Skeletal muscle satellite cell (primary cell): ENCODE measurements at regions not wholly inside any gene's neighbourhood (a gene's known extent, or its start where the extent isn't known, plus 50 kb on each side); places are given as distances from the start of the nearest gene placed in this dataset.

Source experiments
- H3K27me3 ChIP-seq: 2 replicates; pipeline ENCODE4 v1.7.0; 2013; ENCODE audit warnings: low read length; ENCODE audit not compliant: control insufficient read depth, insufficient read depth
- H3K36me3 ChIP-seq: 2 replicates; pipeline ENCODE4 v1.7.0; 2013; ENCODE audit warnings: mild to moderate bottlenecking, control low read depth, low read length; ENCODE audit not compliant: insufficient read depth
- H3K4me1 ChIP-seq: 2 replicates; pipeline ENCODE4 v1.7.0; 2013; ENCODE audit warnings: low read length; ENCODE audit not compliant: control insufficient read depth, insufficient read depth
- H3K4me2 ChIP-seq: 2 replicates; pipeline ENCODE4 v1.7.0; 2013; ENCODE audit warnings: mild to moderate bottlenecking, low read length
- H3K4me3 ChIP-seq: 2 replicates; pipeline ENCODE4 v1.7.0; 2013; ENCODE audit warnings: low read length
- H3K9ac ChIP-seq: 2 replicates; pipeline ENCODE4 v1.7.0; 2013; ENCODE audit warnings: mild to moderate bottlenecking, low read depth, low read length, moderate library complexity
- H3K9me3 ChIP-seq: replicated peaks from 2 replicates; pipeline ENCODE4 v1.7.0; 2013; ENCODE audit warnings: mild to moderate bottlenecking, control low read depth, low read length

DNA sequence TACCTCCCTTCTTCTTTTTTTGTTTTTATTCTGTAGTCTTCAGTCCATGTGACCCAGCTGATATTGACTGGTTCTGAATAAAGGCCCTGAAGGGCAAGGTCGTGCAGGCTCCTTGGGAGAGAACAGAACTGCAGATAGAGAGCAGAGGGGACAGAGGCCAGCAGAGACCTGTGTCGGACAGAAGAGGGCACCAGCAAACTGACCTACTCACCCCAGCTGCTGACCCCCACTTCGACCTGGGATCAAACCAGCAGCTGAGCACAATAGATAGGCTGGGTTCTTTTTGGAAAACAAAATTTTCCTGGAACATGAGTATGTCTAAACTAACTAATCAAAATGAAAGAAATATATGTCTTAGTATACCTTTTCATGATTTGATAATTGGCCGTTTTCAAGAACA is 695.1 kb downstream of the NR2F1-AS1 start:
- no peak overlapping the region for H3K4me3 ChIP-seq
- H3K9me3 ChIP-seq: no peaks in the 10 kb centered on the region
- H3K36me3 ChIP-seq: no peaks in the 10 kb centered on the region
- no peaks in the 10 kb centered on the region for H3K27me3 ChIP-seq
- H3K4me1 ChIP-seq: peaks cover 3% of the 10 kb centered on the region
- no peak overlapping the region for H3K4me2 ChIP-seq
- H3K9ac ChIP-seq: no peak overlapping the region

DNA sequence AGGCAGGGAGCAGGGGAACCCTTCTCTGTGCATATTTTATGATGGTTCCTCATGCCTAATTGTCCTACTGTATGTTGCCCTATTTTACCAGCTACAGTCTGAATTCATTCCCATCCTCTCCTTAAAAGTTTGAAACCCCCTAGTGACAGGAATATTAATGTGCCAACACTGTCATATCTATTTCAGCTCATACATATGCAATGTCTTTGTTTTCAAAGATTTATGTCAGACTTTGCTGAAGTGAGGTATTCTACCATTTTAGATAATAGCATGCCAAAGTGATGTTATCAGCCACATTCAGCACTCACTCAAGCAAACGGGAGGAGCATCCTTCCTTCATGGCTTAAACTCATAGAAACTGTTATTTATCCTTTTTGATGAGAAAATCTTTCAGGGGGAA is 696.5 kb downstream of the NR2F1-AS1 start:
- Histone ChIP-seq H3K9me3 (no peaks in the 10 kb centered on the region), H3K27me3 (no peaks in the 10 kb centered on the region)

DNA sequence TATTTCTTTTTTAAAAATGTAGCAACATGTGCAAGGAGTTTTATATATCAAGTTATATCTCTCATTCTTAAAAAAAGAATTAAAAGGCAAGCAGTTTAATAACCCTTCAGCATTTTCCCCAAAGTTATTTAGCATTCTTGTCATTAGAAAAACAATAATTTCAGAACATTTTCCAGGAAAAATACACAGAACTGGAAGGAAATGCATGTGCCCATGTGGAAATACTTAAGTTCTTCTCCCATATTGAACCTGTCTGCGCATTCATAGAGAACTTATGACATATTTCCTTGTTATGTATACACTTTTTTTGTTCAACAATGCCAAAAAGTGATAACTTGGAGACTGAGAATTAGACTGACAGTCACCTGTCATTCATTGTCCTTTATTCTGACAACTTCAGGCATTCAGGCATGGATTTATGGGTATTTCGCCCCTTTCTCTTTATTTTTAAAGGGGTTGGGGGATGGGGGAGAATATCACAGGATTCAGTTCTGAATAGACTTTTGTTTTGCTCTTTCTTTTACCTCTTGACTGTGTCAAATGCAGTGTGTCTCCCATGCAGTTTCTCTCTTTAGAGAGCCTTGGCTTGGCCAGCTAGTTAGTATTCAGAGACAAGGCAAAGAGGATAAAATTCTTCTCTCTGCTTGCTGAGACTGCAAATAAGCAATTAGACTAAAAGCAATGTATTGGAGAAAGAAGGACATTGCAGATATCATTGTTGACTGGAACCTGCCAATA is 701.0 kb downstream of the NR2F1-AS1 start:
- H3K36me3 ChIP-seq: no peaks in the 10 kb centered on the region
- no peaks in the 10 kb centered on the region for H3K27me3 ChIP-seq
- H3K9me3 ChIP-seq: no peaks in the 10 kb centered on the region
- no peak overlapping the region for H3K9ac ChIP-seq
- H3K4me1 ChIP-seq: no peaks in the 10 kb centered on the region
- H3K4me3 ChIP-seq: no peak overlapping the region
- H3K4me2 ChIP-seq: no peak overlapping the region

More for the DNA sequence above, 696.5 kb downstream of the NR2F1-AS1 start:
- no peaks in the 10 kb centered on the region for H3K36me3 ChIP-seq
- no peak overlapping the region for H3K9ac ChIP-seq
- no peak overlapping the region for H3K4me2 ChIP-seq
- H3K4me3 ChIP-seq: no peak overlapping the region
- H3K4me1 ChIP-seq: no peaks in the 10 kb centered on the region

DNA sequence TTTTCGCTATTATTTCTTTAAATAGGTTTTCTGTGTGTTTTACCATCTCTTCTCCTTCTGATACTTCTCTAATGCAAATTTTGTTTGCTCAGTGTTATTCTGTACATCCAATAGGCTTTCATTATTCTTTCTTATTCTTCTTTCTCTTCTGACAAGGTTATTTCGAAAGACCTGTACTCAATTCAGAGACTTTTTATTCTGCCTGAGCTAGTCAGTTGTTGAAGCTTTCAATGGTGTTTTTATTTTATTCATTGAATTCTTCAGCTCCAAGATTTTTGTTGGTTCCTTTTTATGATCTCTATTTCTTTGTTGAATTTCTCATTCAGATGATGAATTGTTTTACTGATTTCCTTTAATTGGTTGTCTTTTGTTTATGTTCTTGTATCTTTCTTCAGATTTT is 706.2 kb downstream of the NR2F1-AS1 start:
- H3K36me3 ChIP-seq: no peaks in the 10 kb centered on the region
- H3K4me3 ChIP-seq: no peak overlapping the region
- H3K4me2 ChIP-seq: no peak overlapping the region
- H3K27me3 ChIP-seq: no peaks in the 10 kb centered on the region
- H3K9ac ChIP-seq: no peak overlapping the region
- H3K9me3 ChIP-seq: no peaks in the 10 kb centered on the region
- H3K4me1 ChIP-seq: no peaks in the 10 kb centered on the region

DNA sequence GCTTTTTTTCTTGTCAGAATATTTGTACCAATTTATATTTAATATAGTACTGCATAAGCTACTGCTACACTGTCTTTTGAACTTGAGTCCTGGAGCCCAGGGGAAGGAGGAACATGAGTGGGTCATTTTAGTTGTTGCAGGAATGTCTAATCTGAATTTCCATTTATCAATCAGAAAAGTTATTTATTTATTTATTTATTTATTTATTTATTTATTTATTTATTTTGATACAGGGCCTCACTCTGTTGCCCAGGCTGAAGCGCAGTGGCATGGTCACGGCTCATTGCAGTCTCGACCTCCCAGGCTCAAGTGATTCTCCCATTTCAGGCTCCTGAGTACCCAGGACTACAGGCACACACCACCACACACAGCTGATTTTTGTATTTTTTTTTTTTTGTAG is 712.6 kb downstream of the NR2F1-AS1 start:
- Histone ChIP-seq H3K4me3 (no peak overlapping the region), H3K9me3 (no peaks in the 10 kb centered on the region), H3K36me3 (no peaks in the 10 kb centered on the region), H3K27me3 (no peaks in the 10 kb centered on the region), H3K4me1 (no peaks in the 10 kb centered on the region), H3K9ac (no peak overlapping the region), H3K4me2 (no peak overlapping the region)

DNA sequence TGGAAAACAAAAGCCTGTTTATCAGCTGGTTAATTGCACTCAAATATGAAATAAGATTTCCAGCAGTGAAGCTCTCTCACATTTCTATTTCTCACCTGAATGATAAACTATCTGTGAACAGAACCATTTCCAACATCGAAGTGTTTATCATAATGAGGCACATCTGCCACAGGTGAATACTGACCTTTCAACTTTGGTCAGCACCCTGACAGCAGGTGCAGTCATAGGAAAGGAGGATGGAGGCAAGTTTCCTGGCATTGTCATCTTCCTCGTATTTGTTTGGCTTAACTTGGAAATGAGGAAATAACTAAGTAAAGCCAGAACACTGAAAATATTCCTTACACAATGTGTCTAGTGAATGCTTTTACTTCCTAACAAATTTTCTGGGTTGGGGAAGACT is 716.4 kb downstream of the NR2F1-AS1 start:
- Histone ChIP-seq H3K9ac (no peak overlapping the region), H3K4me3 (no peak overlapping the region), H3K9me3 (no peaks in the 10 kb centered on the region), H3K4me2 (no peak overlapping the region), H3K27me3 (no peaks in the 10 kb centered on the region), H3K36me3 (no peaks in the 10 kb centered on the region), H3K4me1 (no peaks in the 10 kb centered on the region)

DNA sequence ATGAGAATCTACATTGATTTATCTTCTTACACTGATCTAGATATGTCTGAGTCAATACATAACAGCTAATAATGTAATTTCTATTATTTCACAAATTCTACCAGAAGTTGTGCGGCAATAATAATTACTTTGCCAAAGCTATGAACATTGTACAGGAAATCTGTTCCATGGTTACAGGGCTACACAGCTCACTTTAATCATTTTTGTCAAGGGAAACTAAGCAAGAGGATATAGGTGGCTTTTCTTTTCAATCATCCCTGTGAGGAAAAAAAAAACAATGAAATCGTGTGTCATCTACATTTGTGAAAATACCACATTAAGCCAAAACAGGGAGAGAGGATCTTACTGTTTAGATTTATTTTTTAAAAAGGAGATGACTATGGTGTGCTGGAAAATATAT is 717.4 kb downstream of the NR2F1-AS1 start:
- no peak overlapping the region for H3K4me3 ChIP-seq
- H3K9ac ChIP-seq: no peak overlapping the region

DNA sequence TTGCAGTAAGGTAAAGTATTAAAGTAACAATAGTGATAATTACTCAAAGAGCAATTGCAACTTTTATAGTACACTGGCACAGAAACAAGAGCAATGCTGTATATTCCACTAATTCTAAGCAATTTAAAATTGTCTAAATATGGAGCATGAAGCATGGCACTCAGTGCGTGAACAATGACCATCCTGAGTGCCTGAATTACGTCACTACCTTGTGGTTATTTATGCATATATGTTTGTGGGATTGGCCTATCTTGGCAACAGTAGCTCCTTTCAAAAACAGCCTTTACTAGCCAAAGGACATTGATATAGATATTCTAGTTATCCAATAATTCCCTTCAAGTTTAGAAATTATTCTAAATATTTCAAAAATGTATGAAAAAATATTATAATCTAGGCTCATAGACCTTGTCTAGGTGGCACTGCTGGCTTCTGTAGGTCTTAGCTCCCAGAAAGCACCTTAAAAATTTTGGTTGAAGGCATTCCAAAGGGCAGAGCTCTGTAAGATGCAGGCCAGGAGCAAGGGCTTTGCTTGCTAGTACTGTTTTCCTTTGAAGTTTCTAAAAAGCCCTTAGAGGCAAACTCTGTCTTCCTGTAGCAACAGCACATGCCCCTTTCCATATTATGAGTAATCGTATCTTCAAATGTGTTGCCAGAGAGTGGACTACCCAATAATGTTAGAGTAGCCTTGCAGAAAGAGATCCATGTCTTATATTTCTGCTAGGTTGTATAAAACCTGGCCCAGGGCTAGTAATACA is 719.3 kb downstream of the NR2F1-AS1 start:
- Histone ChIP-seq H3K4me3 (no peak overlapping the region), H3K4me2 (no peak overlapping the region), H3K27me3 (no peaks in the 10 kb centered on the region), H3K36me3 (no peaks in the 10 kb centered on the region), H3K4me1 (no peaks in the 10 kb centered on the region), H3K9ac (no peak overlapping the region), H3K9me3 (no peaks in the 10 kb centered on the region)

More for the DNA sequence above, 717.4 kb downstream of the NR2F1-AS1 start:
- Histone ChIP-seq H3K4me1 (no peaks in the 10 kb centered on the region), H3K4me2 (no peak overlapping the region), H3K9me3 (no peaks in the 10 kb centered on the region), H3K36me3 (no peaks in the 10 kb centered on the region), H3K27me3 (no peaks in the 10 kb centered on the region)

DNA sequence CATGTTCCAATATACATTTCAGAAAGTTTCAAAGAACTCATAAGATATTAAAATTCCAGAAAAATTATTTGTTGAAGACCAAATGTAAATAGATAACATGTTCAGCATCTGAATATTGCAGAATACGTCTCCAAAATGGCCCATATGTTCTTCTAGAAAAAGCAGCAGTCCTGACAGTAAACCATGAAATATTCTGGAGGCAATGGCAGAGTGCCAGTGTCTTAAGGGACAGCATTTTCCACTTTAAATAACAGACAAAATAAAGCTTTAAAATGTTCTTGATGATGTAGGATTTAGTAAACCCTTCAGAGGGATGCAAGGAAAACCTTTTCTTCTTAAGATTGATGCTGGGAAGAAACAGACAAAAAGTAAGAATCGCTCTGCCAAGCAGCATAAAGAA is 721.0 kb downstream of the NR2F1-AS1 start:
- H3K4me3 ChIP-seq: no peak overlapping the region
- no peak overlapping the region for H3K4me2 ChIP-seq
- H3K36me3 ChIP-seq: no peaks in the 10 kb centered on the region
- H3K9me3 ChIP-seq: no peaks in the 10 kb centered on the region
- H3K27me3 ChIP-seq: no peaks in the 10 kb centered on the region
- H3K4me1 ChIP-seq: no peaks in the 10 kb centered on the region
- H3K9ac ChIP-seq: no peak overlapping the region

DNA sequence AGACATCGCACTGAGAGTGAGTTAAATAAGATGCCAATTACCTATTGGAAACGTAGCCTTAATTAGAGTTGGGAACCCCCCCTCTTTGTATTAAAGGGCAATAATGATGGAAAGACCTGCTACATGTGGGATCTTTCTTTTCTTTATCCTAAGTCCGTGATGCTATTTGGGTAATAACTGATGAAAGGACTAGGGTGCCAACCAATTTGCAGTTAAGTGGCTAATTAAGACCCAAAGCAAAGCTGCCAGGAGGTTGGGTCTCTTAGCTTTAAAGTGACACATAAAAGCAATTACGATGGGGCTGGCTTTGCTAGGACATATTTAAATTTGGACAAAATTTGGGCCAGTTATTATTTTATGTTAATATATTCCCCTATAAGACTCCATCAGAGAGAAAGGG is 728.8 kb downstream of the NR2F1-AS1 start:
- Histone ChIP-seq H3K4me3 (no peak overlapping the region), H3K36me3 (no peaks in the 10 kb centered on the region), H3K4me1 (peaks cover 4% of the 10 kb centered on the region), H3K27me3 (no peaks in the 10 kb centered on the region), H3K4me2 (no peak overlapping the region), H3K9me3 (no peaks in the 10 kb centered on the region), H3K9ac (no peak overlapping the region)

DNA sequence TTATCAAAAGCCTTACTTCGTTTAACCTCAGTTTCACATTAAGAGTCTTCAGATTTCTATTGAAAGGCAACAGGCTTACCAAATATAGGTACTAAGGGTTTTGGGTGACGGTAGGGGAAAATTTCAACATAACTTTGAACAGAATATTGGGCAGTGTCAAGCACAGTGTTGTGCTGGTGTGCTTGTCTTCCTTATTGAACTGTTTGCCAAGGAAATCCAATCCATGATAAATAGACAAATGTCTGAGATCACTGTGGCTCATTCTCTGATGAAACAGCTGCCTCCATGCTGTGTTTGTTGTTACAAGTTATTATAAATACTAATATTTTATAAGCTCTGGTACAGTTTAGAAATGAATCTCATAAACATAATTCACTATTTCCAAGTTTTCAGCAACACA is 730.1 kb downstream of the NR2F1-AS1 start:
- no peak overlapping the region for H3K9ac ChIP-seq
- H3K9me3 ChIP-seq: no peaks in the 10 kb centered on the region
- H3K4me2 ChIP-seq: no peak overlapping the region
- H3K27me3 ChIP-seq: no peaks in the 10 kb centered on the region
- H3K4me3 ChIP-seq: no peak overlapping the region
- peaks cover 4% of the 10 kb centered on the region for H3K4me1 ChIP-seq
- H3K36me3 ChIP-seq: no peaks in the 10 kb centered on the region

DNA sequence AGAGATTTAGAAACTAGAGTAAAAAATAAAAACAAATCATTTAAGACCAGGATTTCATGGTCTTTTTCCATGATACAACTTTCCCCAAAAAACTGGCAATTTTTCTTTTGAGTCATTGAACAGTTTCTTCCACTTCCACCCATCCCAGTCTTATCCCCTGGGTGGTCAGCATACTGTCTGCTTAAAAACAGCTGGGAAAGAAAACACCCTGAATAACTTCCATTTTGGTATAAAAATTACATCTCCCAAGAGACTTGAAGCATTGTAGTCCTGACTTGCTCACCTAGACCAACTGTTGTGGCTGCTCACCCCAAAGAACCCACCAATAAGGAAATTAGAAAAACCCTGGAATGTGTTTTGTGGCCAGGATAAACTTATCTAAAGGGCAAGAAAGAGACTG is 731.3 kb downstream of the NR2F1-AS1 start:
- Histone ChIP-seq H3K9ac (no peak overlapping the region), H3K4me2 (no peak overlapping the region), H3K9me3 (no peaks in the 10 kb centered on the region), H3K4me3 (no peak overlapping the region), H3K36me3 (no peaks in the 10 kb centered on the region), H3K4me1 (peaks cover 8% of the 10 kb centered on the region), H3K27me3 (no peaks in the 10 kb centered on the region)
